ENCODE measurements at regions not wholly inside any gene's neighbourhood (a gene's known extent, or its start where the extent isn't known, plus 50 kb on each side); places are given as distances from the start of the nearest gene placed in this dataset.

DNA sequence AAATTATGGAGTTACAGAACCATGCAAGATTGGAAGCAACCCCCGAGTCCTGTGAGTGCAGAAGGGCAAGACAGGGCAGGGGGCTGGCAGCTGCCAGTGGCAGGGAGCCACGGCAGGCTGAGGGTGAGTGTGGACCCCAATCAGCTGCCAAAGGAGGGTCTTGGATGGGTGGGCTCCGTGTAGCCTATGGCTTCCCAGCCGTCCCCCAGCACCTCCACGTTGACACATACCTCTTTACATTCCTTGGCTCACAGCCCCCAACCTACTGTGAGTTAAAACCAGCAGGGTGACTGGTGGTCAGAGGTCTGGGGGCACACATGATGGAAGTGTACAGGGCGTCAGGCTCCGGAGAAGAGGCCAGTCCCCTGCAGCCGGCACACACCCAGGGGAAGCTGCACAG, 60.9 kb upstream of the SALL3 start:
- Histone ChIP-seq H3K36me3 (no peaks in the 10 kb centered on the region), H3K4me1 (no peaks in the 10 kb centered on the region), H3K27me3 (no peaks in the 10 kb centered on the region), H3K27ac (no peak overlapping the region), H3K4me3 (no peak overlapping the region), H3K9me3 (no peaks in the 10 kb centered on the region)
- TF ChIP-seq, protein P1, sequence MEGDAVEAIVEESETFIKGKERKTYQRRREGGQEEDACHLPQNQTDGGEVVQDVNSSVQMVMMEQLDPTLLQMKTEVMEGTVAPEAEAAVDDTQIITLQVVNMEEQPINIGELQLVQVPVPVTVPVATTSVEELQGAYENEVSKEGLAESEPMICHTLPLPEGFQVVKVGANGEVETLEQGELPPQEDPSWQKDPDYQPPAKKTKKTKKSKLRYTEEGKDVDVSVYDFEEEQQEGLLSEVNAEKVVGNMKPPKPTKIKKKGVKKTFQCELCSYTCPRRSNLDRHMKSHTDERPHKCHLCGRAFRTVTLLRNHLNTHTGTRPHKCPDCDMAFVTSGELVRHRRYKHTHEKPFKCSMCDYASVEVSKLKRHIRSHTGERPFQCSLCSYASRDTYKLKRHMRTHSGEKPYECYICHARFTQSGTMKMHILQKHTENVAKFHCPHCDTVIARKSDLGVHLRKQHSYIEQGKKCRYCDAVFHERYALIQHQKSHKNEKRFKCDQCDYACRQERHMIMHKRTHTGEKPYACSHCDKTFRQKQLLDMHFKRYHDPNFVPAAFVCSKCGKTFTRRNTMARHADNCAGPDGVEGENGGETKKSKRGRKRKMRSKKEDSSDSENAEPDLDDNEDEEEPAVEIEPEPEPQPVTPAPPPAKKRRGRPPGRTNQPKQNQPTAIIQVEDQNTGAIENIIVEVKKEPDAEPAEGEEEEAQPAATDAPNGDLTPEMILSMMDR (IDR thresholded peaks at IDR 0.05), result no peak
- TF ChIP-seq POLR2A (IDR thresholded peaks at IDR 0.05), result no peak
- DNase-seq, result no peak

DNA sequence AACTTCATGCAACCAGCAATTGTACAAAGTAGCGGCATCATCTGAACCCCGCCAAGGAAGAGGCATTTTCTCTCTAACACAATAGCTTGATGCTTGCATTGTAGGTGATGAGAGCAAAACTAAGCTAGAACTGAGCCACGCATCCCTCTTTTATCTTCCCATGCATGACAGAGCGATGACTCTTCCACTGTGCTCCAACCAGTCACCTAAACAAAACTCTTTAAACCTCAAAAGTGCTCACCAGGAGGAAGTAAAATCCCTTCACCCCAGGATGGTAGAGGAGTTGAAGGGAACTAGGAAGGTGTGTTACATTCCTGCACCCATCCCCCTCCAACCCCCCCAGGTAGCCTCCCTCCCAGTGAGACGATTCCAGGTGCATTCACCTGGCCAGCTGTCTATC, 59.7 kb upstream of the SALL3 start:
- H3K36me3 ChIP-seq, result no peaks in the 10 kb centered on the region
- no peak for DNase-seq
- H3K27me3 ChIP-seq, result no peaks in the 10 kb centered on the region
- TF ChIP-seq POLR2A (IDR thresholded peaks at IDR 0.05), result no peak
- TF ChIP-seq, protein P1 (IDR thresholded peaks at IDR 0.05), result no peak
- no peak overlapping the region for H3K27ac ChIP-seq
- H3K4me1 ChIP-seq, result no peaks in the 10 kb centered on the region
- no peaks in the 10 kb centered on the region for H3K9me3 ChIP-seq
- no peak overlapping the region for H3K4me3 ChIP-seq

DNA sequence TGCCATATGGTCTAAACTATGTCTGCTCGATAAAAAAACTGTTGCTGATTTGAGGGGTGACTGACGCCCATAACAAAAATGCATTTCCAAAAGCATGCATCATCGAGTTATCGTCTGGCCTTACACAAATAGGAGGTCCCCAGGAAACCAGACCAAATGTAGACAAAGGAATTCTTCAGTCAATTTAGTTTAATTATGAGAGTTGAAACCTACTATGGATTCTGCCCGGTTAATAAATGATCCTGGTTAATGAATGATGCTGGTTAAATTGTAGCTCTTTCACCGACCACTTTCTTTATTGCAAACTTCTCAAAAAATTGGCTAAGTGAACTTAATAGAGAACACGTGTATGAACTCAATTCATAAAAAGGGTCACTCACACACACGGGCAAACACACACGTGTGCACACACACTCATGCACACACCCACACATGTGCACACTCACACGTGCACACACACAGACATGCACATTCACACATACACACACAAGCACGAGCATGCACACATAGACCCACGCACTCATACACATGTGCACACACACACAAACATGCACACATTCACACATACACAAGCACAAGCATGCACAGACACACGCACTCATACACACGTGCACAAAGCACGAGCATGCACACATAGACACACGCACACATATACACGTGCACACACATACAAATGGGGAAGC, 59.0 kb upstream of the SALL3 start:
- TF ChIP-seq POLR2A (IDR thresholded peaks at IDR 0.05), result no peak
- TF ChIP-seq, protein P1 (IDR thresholded peaks at IDR 0.05), result no peak
- DNase-seq, result no peak
- H3K4me1 ChIP-seq, result no peaks in the 10 kb centered on the region
- H3K9me3 ChIP-seq, result no peaks in the 10 kb centered on the region
- no peak overlapping the region for H3K27ac ChIP-seq
- no peak overlapping the region for H3K4me3 ChIP-seq
- no peaks in the 10 kb centered on the region for H3K36me3 ChIP-seq
- no peaks in the 10 kb centered on the region for H3K27me3 ChIP-seq

DNA sequence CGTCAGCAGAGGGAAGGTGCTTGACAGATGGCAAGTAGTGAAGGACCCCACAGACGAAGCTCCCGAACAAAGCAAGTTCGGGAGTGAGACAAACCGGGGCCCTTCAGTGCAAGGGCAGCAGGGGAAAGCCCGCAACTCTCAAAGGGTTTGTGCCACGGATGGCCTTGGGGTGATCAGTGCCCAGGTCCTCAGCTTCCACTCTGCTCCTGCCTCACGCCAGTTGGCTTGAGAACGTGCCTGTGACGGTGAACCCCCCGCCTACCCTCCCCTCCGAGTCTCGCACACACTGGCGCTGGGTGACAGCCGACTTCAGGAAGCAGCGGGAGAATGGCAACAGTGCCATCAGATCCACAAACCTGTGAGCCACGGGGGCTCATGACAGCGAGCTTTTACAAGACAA, 56.8 kb upstream of the SALL3 start:
- H3K27ac ChIP-seq, result no peak overlapping the region
- no peak for DNase-seq
- no peaks in the 10 kb centered on the region for H3K4me1 ChIP-seq
- no peaks in the 10 kb centered on the region for H3K9me3 ChIP-seq
- no peaks in the 10 kb centered on the region for H3K27me3 ChIP-seq
- no peak overlapping the region for H3K4me3 ChIP-seq
- H3K36me3 ChIP-seq, result no peaks in the 10 kb centered on the region
- TF ChIP-seq, protein P1 (IDR thresholded peaks at IDR 0.05), result no peak
- no peak for TF ChIP-seq POLR2A (IDR thresholded peaks at IDR 0.05)

DNA sequence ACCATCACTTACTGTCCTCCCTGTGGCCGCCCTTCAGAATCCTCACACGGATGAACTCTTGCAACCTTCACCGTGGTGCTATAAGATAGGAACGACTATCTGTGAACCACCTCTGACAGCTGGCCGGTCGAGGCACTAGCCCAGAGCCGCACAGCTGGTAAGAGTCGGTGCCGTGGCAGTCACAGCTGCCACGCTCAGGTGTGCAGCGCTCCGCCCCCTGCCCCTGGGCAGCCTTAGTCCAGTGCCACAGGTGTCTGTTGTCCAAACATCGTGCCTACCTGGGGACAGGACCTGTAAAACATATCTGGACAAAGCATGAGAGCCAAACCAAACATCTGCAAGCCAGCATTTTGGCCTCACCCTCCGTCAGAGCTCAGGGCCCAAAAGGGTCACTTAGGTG, 55.3 kb upstream of the SALL3 start:
- H3K4me1 ChIP-seq, result no peaks in the 10 kb centered on the region
- no peaks in the 10 kb centered on the region for H3K36me3 ChIP-seq
- TF ChIP-seq, protein P1 (IDR thresholded peaks at IDR 0.05), result no peak
- TF ChIP-seq POLR2A (IDR thresholded peaks at IDR 0.05), result no peak
- H3K4me3 ChIP-seq, result no peak overlapping the region
- H3K27me3 ChIP-seq, result no peaks in the 10 kb centered on the region
- no peak overlapping the region for H3K27ac ChIP-seq
- no peak for DNase-seq
- H3K9me3 ChIP-seq, result no peaks in the 10 kb centered on the region
